ENCODE measurements at regions not wholly inside any gene's neighbourhood (a gene's known extent, or its start where the extent isn't known, plus 50 kb on each side); places are given as distances from the start of the nearest gene placed in this dataset.
"Not testable (repeated sequence)": the region's sequence is repeated elsewhere in the genome, so short reads cannot be mapped to it uniquely, and the experiment has no call there.

DNA sequence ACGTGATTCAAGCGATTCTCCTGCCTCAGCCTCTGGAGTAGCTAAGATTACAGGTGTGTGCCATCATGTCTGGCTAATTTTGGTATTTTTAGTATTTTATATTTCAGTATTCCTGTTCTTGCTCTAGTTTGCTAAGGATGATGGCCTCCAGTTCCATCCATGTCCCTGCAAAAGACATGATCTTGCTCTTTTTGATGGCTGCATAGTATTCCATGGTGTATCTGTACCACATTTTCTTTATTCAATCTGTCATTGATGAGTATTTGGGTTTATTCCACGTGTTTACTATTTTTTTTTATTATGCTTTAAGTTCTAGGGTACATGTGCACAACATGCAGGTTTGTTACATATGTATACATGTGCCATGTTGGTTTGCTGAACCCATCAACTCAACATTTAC, 376.8 kb downstream of the TYW1 start:
- not testable (repeated sequence) for TF ChIP-seq EZH2phosphoT487 (IDR thresholded peaks at IDR 0.05; ENCODE audit: borderline replicate concordance)
- TF ChIP-seq, protein P1, sequence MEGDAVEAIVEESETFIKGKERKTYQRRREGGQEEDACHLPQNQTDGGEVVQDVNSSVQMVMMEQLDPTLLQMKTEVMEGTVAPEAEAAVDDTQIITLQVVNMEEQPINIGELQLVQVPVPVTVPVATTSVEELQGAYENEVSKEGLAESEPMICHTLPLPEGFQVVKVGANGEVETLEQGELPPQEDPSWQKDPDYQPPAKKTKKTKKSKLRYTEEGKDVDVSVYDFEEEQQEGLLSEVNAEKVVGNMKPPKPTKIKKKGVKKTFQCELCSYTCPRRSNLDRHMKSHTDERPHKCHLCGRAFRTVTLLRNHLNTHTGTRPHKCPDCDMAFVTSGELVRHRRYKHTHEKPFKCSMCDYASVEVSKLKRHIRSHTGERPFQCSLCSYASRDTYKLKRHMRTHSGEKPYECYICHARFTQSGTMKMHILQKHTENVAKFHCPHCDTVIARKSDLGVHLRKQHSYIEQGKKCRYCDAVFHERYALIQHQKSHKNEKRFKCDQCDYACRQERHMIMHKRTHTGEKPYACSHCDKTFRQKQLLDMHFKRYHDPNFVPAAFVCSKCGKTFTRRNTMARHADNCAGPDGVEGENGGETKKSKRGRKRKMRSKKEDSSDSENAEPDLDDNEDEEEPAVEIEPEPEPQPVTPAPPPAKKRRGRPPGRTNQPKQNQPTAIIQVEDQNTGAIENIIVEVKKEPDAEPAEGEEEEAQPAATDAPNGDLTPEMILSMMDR (conservative IDR thresholded peaks at IDR 0.05; ENCODE audit: low read length): not testable (repeated sequence)
